A549 (cell line): ENCODE measurements at regions not wholly inside any gene's neighbourhood (a gene's known extent, or its start where the extent isn't known, plus 50 kb on each side); places are given as distances from the start of the nearest gene placed in this dataset.

Experiments
- ATAC-seq, 2 experiments: fragments of 200-7000 bp in 1 of 2; fragments of >200 bp in 1 of 2; cut with Nextera tagmentation in 1 of 2; cut with Tn5 transposase in 1 of 2; 3 replicates each; pipeline versions ENCODE4 v1.8.0 to v1.9.1; 2018 to 2020; ENCODE audit warnings: mild to moderate bottlenecking in 1 of 2, moderate library complexity in 1 of 2
- CTCF ChIA-PET: fragments of 300-600 bp; sonication (Branson Sonifier 250); formaldehyde crosslinking; extraction: SDS; loops from one replicate; lab custom pipeline; 2021; ENCODE audit warnings: antibody characterized with exemption, inconsistent platforms; lab: Yijun Ruan, JAX
- POLR2A ChIA-PET: fragments of 350-600 bp; formaldehyde crosslinking; extraction: SDS; loops from one replicate; lab custom pipeline; 2021; ENCODE audit warnings: antibody characterized with exemption, inconsistent platforms; lab: Yijun Ruan, JAX
- DNase-seq, 2 experiments: peaks; one replicate each; pipeline versions ENCODE4 v3.0.0 to v3.0.0-alpha.2; 2011 to 2016; ENCODE audit warnings: low read depth in 1 of 2, low spot score in 1 of 2
- FAIRE-seq: peaks from 2 replicates; lab custom pipeline; 2011; peaks lifted over from hg19 to GRCh38; lab: Jason Lieb, UNC
- H3K27ac ChIP-seq, 2 experiments: fragments of >200 bp; sonication (Bioruptor Twin); formaldehyde crosslinking; 3 replicates each; pipeline ENCODE4 v1.5.1; 2016 to 2017
- H3K4me1 ChIP-seq: fragments of >200 bp; sonication (Bioruptor Twin); formaldehyde crosslinking; 3 replicates; pipeline ENCODE4 v1.6.1; 2016
- H3K4me2 ChIP-seq: fragments of >200 bp; sonication (Bioruptor Twin); formaldehyde crosslinking; 3 replicates; pipeline ENCODE4 v1.6.1; 2016
- H3K4me3 ChIP-seq: fragments of >200 bp; sonication (Bioruptor Twin); formaldehyde crosslinking; 3 replicates; pipeline ENCODE4 v1.5.1; 2016
- H3K9me3 ChIP-seq: fragments of >200 bp; sonication (Bioruptor Twin); formaldehyde crosslinking; 3 replicates; pipeline ENCODE4 v1.6.1; 2016
- CHD2 ChIP-seq: fragments of 150-350 bp; IDR thresholded peaks from 2 replicates; pipeline ENCODE4 v1.6.1; 2014; ENCODE audit warnings: low read length; ENCODE audit not compliant: partially characterized antibody
- EHF ChIP-seq: fragments of 250-450 bp; sonication (Bioruptor Pico); IDR thresholded peaks from 2 replicates; pipeline ENCODE4 v1.5.0; 2020; ENCODE audit warnings: mild to moderate bottlenecking
- ESRRA ChIP-seq: fragments of 150-350 bp; IDR thresholded peaks from 2 replicates; pipeline ENCODE4 v1.6.1; 2014; ENCODE audit warnings: mild to moderate bottlenecking, low read length, borderline replicate concordance
- FOSB ChIP-seq: fragments of 250-450 bp; sonication (Bioruptor Pico); IDR thresholded peaks from 2 replicates; pipeline ENCODE4 v1.5.0; 2020; ENCODE audit warnings: mild to moderate bottlenecking, moderate library complexity
- FOSL2 ChIP-seq, 2 experiments: fragments of 450-650 bp in 1 of 2; fragments of >200 bp in 1 of 2; sonication (Bioruptor Twin) in 1 of 2; formaldehyde crosslinking; IDR thresholded peaks; 2 replicates each; pipeline versions ENCODE4 v1.5.0 to v1.6.1; 2016 to 2020; ENCODE audit warnings: mild to moderate bottlenecking in 1 of 2, moderate library complexity in 1 of 2
- HOXA7 ChIP-seq: fragments of 250-450 bp; sonication (Bioruptor Pico); IDR thresholded peaks from 2 replicates; pipeline ENCODE4 v1.5.0; 2020; ENCODE audit warnings: mild to moderate bottlenecking, moderate library complexity
- KDM5A ChIP-seq: fragments of 200-600 bp; sonication (generic); IDR thresholded peaks from 2 replicates; pipeline ENCODE4 v1.6.1; 2016; ENCODE audit warnings: antibody characterized with exemption, mild to moderate bottlenecking
- MAZ ChIP-seq: fragments of 150-350 bp; IDR thresholded peaks from 2 replicates; pipeline ENCODE4 v1.6.1; 2014; ENCODE audit warnings: antibody characterized with exemption, low read depth, low read length, borderline replicate concordance
- POLR2A ChIP-seq: IDR thresholded peaks from 2 replicates; pipeline ENCODE4 v1.6.1; 2012; ENCODE audit warnings: mild to moderate bottlenecking, low read length
- RNF2 ChIP-seq: fragments of 200-600 bp; sonication (generic); IDR thresholded peaks from 2 replicates; pipeline ENCODE4 v1.6.1; 2016; ENCODE audit warnings: low read depth, mild to moderate bottlenecking, antibody characterized with exemption, moderate library complexity, borderline replicate concordance
- TP53 ChIP-seq: fragments of 250-450 bp; sonication (Bioruptor Pico); IDR thresholded peaks from 2 replicates; pipeline ENCODE4 v1.5.0; 2021; ENCODE audit warnings: mild to moderate bottlenecking, moderate library complexity
- ZC3H11A ChIP-seq: fragments of 450-650 bp; IDR thresholded peaks from 2 replicates; pipeline ENCODE4 v1.6.1; 2014; ENCODE audit warnings: antibody characterized with exemption, mild to moderate bottlenecking
- ZFP36 ChIP-seq: fragments of 450-650 bp; IDR thresholded peaks from 2 replicates; pipeline ENCODE4 v1.6.1; 2014; ENCODE audit warnings: borderline replicate concordance; ENCODE audit not compliant: partially characterized antibody
- ZNF302 ChIP-seq: fragments of 250-450 bp; sonication (Bioruptor Pico); IDR thresholded peaks from 2 replicates; pipeline ENCODE4 v1.9.0; 2021; ENCODE audit warnings: inconsistent platforms, mild to moderate bottlenecking, moderate library complexity
- WGBS: methylation state at CpG from one replicate; pipeline ENCODE4 v1.1.6; 2017; ENCODE audit errors: missing lambda C conversion rate; 5-methylcytosine and 5-hydroxymethylcytosine counted together
- TF ChIP-seq, protein P1 (sequence below): fragments of 250-450 bp; sonication (Bioruptor Pico); IDR thresholded peaks from 2 replicates; pipeline ENCODE4 v1.5.0; 2021; ENCODE audit warnings: mild to moderate bottlenecking, moderate library complexity, borderline replicate concordance
- TF ChIP-seq, protein P2 (sequence below): IDR thresholded peaks from 2 replicates; pipeline ENCODE4 v1.6.1; 2012
- TF ChIP-seq, protein P3 (sequence below): fragments of >200 bp; sonication (Bioruptor Twin); formaldehyde crosslinking; IDR thresholded peaks from 3 replicates; pipeline ENCODE4 v1.5.1; 2016
- TF ChIP-seq, protein P4 (sequence below): fragments of 200-600 bp; sonication (generic); IDR thresholded peaks from 2 replicates; pipeline ENCODE4 v1.6.1; 2016; ENCODE audit warnings: antibody characterized with exemption, mild to moderate bottlenecking, moderate library complexity
- TF ChIP-seq, protein P5 (sequence below): IDR thresholded peaks from 2 replicates; pipeline ENCODE4 v1.6.1; 2012

DNA sequence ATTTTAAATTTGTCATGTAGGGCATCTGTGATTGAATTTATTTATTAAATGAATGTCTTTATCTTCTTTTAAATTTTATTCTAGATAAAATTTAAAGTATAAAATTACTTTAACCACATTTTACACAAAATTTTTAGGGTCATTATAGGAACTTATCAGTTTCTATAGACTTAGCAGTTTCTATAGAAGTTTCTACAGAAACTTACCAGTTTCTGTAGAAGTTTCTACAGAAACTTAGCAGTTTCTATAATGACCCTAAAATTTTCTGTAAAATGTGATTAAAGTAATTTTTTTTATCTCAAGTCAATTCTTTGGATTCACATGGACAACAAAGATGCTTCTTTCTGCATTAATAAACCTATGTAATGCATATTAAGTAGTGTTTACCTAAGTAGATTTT lies 565.9 kb upstream of the TECRL start:
- ChIA-PET POLR2A (no interaction called here), CTCF (no interaction called here)
- no peak overlapping the region for H3K4me3 ChIP-seq
- no peak for ATAC-seq
- H3K4me2 ChIP-seq = no peak overlapping the region
- TF ChIP-seq FOSB (no peak), POLR2A (no peak), FOSL2 (IDR thresholded peaks at IDR 0.05) (no peak), FOSL2 (CRISPR knock-in tag; IDR thresholded peaks at IDR 0.05) (no peak), ESRRA (no peak), EHF (CRISPR knock-in tag) (no peak), MAZ (no peak), TP53 (no peak)
- TF ChIP-seq, protein P1, sequence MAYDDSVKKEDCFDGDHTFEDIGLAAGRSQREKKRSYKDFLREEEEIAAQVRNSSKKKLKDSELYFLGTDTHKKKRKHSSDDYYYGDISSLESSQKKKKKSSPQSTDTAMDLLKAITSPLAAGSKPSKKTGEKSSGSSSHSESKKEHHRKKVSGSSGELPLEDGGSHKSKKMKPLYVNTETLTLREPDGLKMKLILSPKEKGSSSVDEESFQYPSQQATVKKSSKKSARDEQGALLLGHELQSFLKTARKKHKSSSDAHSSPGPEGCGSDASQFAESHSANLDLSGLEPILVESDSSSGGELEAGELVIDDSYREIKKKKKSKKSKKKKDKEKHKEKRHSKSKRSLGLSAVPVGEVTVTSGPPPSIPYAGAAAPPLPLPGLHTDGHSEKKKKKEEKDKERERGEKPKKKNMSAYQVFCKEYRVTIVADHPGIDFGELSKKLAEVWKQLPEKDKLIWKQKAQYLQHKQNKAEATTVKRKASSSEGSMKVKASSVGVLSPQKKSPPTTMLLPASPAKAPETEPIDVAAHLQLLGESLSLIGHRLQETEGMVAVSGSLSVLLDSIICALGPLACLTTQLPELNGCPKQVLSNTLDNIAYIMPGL = no peak
- no peaks in the 10 kb centered on the region for H3K4me1 ChIP-seq
- H3K9me3 ChIP-seq = no peaks in the 10 kb centered on the region
- no peak overlapping the region for H3K27ac ChIP-seq
- FAIRE-seq = no peak
- no peak for DNase-seq

DNA sequence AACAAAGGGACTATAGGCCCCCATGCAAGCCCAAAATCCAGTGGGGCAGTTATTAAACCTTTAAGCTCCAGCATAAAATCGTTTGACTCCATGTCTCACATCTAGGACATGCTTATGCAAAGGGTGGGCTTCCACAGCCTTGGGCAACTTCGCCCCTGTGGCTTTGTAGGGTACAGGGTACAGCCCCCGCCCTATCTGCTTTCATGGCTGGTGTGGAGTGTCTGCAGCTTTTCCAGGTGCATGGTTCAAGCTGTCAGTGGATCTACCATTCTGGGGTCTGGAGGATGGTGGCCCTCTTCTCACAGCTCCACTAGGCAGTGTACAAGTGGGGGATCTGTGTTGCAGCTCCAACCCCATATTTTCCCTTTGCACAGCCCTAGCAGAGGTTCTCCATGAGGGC lies 559.8 kb upstream of the TECRL start:
- H3K4me1 ChIP-seq = no peaks in the 10 kb centered on the region
- H3K4me3 ChIP-seq = no peak overlapping the region
- ATAC-seq = no peak
- no peaks in the 10 kb centered on the region for H3K9me3 ChIP-seq
- DNase-seq = no peak
- POLR2A ChIA-PET = no interaction called here
- 0% methylated on average over 1 of the region's 3 CpGs for WGBS
- no peak overlapping the region for H3K4me2 ChIP-seq
- no peak for TF ChIP-seq FOSL2 (IDR thresholded peaks at IDR 0.05)
- no peak for TF ChIP-seq FOSL2 (CRISPR knock-in tag; IDR thresholded peaks at IDR 0.05)
- no peak for TF ChIP-seq CHD2
- TF ChIP-seq ZNF302 = no peak
- TF ChIP-seq RNF2 = no peak
- TF ChIP-seq MAZ = no peak
- no peak for TF ChIP-seq ZFP36
- TF ChIP-seq, protein P2, sequence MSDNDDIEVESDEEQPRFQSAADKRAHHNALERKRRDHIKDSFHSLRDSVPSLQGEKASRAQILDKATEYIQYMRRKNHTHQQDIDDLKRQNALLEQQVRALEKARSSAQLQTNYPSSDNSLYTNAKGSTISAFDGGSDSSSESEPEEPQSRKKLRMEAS = no peak
- TF ChIP-seq, protein P3, sequence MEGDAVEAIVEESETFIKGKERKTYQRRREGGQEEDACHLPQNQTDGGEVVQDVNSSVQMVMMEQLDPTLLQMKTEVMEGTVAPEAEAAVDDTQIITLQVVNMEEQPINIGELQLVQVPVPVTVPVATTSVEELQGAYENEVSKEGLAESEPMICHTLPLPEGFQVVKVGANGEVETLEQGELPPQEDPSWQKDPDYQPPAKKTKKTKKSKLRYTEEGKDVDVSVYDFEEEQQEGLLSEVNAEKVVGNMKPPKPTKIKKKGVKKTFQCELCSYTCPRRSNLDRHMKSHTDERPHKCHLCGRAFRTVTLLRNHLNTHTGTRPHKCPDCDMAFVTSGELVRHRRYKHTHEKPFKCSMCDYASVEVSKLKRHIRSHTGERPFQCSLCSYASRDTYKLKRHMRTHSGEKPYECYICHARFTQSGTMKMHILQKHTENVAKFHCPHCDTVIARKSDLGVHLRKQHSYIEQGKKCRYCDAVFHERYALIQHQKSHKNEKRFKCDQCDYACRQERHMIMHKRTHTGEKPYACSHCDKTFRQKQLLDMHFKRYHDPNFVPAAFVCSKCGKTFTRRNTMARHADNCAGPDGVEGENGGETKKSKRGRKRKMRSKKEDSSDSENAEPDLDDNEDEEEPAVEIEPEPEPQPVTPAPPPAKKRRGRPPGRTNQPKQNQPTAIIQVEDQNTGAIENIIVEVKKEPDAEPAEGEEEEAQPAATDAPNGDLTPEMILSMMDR = no peak
- TF ChIP-seq, protein P4, sequence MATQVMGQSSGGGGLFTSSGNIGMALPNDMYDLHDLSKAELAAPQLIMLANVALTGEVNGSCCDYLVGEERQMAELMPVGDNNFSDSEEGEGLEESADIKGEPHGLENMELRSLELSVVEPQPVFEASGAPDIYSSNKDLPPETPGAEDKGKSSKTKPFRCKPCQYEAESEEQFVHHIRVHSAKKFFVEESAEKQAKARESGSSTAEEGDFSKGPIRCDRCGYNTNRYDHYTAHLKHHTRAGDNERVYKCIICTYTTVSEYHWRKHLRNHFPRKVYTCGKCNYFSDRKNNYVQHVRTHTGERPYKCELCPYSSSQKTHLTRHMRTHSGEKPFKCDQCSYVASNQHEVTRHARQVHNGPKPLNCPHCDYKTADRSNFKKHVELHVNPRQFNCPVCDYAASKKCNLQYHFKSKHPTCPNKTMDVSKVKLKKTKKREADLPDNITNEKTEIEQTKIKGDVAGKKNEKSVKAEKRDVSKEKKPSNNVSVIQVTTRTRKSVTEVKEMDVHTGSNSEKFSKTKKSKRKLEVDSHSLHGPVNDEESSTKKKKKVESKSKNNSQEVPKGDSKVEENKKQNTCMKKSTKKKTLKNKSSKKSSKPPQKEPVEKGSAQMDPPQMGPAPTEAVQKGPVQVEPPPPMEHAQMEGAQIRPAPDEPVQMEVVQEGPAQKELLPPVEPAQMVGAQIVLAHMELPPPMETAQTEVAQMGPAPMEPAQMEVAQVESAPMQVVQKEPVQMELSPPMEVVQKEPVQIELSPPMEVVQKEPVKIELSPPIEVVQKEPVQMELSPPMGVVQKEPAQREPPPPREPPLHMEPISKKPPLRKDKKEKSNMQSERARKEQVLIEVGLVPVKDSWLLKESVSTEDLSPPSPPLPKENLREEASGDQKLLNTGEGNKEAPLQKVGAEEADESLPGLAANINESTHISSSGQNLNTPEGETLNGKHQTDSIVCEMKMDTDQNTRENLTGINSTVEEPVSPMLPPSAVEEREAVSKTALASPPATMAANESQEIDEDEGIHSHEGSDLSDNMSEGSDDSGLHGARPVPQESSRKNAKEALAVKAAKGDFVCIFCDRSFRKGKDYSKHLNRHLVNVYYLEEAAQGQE = no peak
- TF ChIP-seq KDM5A = no peak
- no peak for TF ChIP-seq HOXA7 (CRISPR knock-in tag)
- TF ChIP-seq, protein P5, sequence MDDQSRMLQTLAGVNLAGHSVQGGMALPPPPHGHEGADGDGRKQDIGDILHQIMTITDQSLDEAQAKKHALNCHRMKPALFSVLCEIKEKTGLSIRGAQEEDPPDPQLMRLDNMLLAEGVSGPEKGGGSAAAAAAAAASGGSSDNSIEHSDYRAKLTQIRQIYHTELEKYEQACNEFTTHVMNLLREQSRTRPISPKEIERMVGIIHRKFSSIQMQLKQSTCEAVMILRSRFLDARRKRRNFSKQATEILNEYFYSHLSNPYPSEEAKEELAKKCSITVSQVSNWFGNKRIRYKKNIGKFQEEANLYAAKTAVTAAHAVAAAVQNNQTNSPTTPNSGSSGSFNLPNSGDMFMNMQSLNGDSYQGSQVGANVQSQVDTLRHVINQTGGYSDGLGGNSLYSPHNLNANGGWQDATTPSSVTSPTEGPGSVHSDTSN = no peak
- TF ChIP-seq ZC3H11A = no peak
- CTCF ChIA-PET = no interaction called here
- no peak overlapping the region for H3K27ac ChIP-seq
- FAIRE-seq = no peak
